Heart left ventricle (tissue), 16 donors: ENCODE measurements at regions not wholly inside any gene's neighbourhood (a gene's known extent, or its start where the extent isn't known, plus 50 kb on each side); places are given as distances from the start of the nearest gene placed in this dataset.

ENCODE experiments used
- ATAC-seq, 4 donors: fragments of 200-7000 bp; cut with Tn5 transposase; one replicate each; pipeline ENCODE4 v1.9.1; 2020 to 2022; ENCODE audit warnings: moderate library complexity in 4 of 4, mild to moderate bottlenecking in 3 of 4, moderate number of reproducible peaks in 1 of 4
- DNase-seq, 5 donors: peaks; one replicate each; pipeline ENCODE4 v3.0.0-alpha.2; 2020
- H3K27ac ChIP-seq, 12 donors: fragments of 200-600 bp; sonication (generic) in 4 of 12; one replicate each; pipeline versions ENCODE4 v1.5.0 to v1.8.0; 2016 to 2022; ENCODE audit warnings: mild to moderate bottlenecking in 2 of 12
- H3K27me3 ChIP-seq, 9 donors: fragments of 200-600 bp; sonication (generic) in 2 of 9; one replicate each; pipeline versions ENCODE4 v1.5.1 to v1.8.0; 2016 to 2022; ENCODE audit warnings: mild to moderate bottlenecking in 3 of 9
- H3K36me3 ChIP-seq, 9 donors: fragments of 200-600 bp; sonication (generic) in 2 of 9; one replicate each; pipeline versions ENCODE4 v1.5.0 to v1.8.0; 2018 to 2022; ENCODE audit warnings: mild to moderate bottlenecking in 2 of 9
- H3K4me1 ChIP-seq, 12 donors: fragments of 200-600 bp; sonication (generic) in 4 of 12; one replicate each; pipeline versions ENCODE4 v1.5.0 to v1.8.0; 2016 to 2022; ENCODE audit warnings: mild to moderate bottlenecking in 3 of 12
- H3K4me3 ChIP-seq, 12 donors: fragments of 200-600 bp; sonication (generic) in 4 of 12; one replicate each; pipeline versions ENCODE4 v1.5.0 to v1.8.0; 2017 to 2022; ENCODE audit warnings: mild to moderate bottlenecking in 9 of 12, moderate library complexity in 4 of 12
- H3K9me3 ChIP-seq, 12 donors: fragments of 200-600 bp; sonication (generic) in 4 of 12; one replicate each; pipeline versions ENCODE4 v1.5.0 to v1.8.0; 2016 to 2022; ENCODE audit warnings: mild to moderate bottlenecking in 1 of 12
- CTCF ChIP-seq, 12 donors: fragments of 200-600 bp; sonication (generic) in 4 of 12; IDR thresholded peaks; one replicate each; pipeline versions ENCODE4 v1.5.0 to v1.8.0; 2018 to 2022; ENCODE audit warnings: antibody characterized with exemption in 12 of 12, mild to moderate bottlenecking in 5 of 12
- POLR2A ChIP-seq, 2 donors: fragments of 450-650 bp; IDR thresholded peaks; one replicate each; pipeline ENCODE4 v1.6.1; 2017; ENCODE audit warnings: antibody characterized with exemption in 2 of 2, mild to moderate bottlenecking in 2 of 2, moderate library complexity in 2 of 2
- WGBS, 4 donors: extraction: QIAGEN DNeasy Blood & Tissue Kit in 2 of 4; methylation state at CpG; one replicate each; pipeline versions ENCODE4 v1.1.5 to v1.1.7; 2013 to 2018; 5-methylcytosine and 5-hydroxymethylcytosine counted together
- intact Hi-C, 10 donors: fragments of 100-400 bp; cut with DNase I; formaldehyde crosslinking; loops; one replicate each; pipeline versions ENCODE4 v1.11.1 to v1.14.2; 2022
- donor health status: ischemic (EF 13 %, LVEDD 7.1; RV severe dilation, severe dysfunction).
- donor health status: healthy with polysubstance abuse.
- donor health status: DM: no; HTN: yes; CAD: no.
- donor health status: DM: no; HTN: no; CAD: no.
- donor health status: ischemic (EF 25% LVEDD 6.9; RV normal size, moderate dysfunction).
- donor health status: ischemic (EF 25% LVEDD 5.7; RV mildly dilated, moderate dysfunction).
- donor health status: healthy.
- donor health status: DM: yes; HTN: yes; CAD: no.
- donor health status: ischemic (EF 35%, LVEDD 5.7; RV mildly dilated, moderate dysfunction).
- donor health status: nonischemic (EF 11% LVEDD 7.7; RV severe dilation, severe dysfunction).
- donor health status: DM: yes; HTN: yes; CAD: no.
- donor health status: PGD.
- donor health status: ischemic (EF 29% LVEDD 5.4; RV normal size, mild dysfunction).
- donor health status: nonischemic (EF 23%, LVEDD 6.1; RV moderate dilation, normal function).

GRCh38 chr4:66091786-66092185 lies 421.5 kb upstream of the EPHA5 start:
- TF ChIP-seq CTCF (IDR thresholded peaks at IDR 0.05) (no peak), POLR2A (IDR thresholded peaks at IDR 0.05) (no peak)
- Histone ChIP-seq H3K27me3 (no peaks in the 10 kb centered on the region), H3K27ac (no peak overlapping the region), H3K4me1 (no peaks in the 10 kb centered on the region), H3K9me3 (peaks cover 0 to 5% (median 0%) of the 10 kb centered on the region in 12 donors), H3K36me3 (no peaks in the 10 kb centered on the region), H3K4me3 (no peak overlapping the region)
- ATAC-seq (no peak), DNase-seq (no peak)
- 48 to 68% (median 54%) methylated on average over 1 of the region's 1 CpG for WGBS, 4 donors
- intact Hi-C loops: no loop called here

GRCh38 chr4:66073961-66074360 lies 403.7 kb upstream of the EPHA5 start:
- WGBS, 4 donors: 82 to 89% (median 88%) methylated on average over 2 of the region's 2 CpGs

GRCh38 chr4:66071911-66072310 lies 401.6 kb upstream of the EPHA5 start:
- WGBS, 4 donors: 48 to 60% (median 56%) methylated on average over 2 of the region's 2 CpGs
- ATAC-seq (no peak), DNase-seq (no peak)
- Histone ChIP-seq H3K27me3 (no peaks in the 10 kb centered on the region), H3K27ac (no peak overlapping the region), H3K36me3 (no peaks in the 10 kb centered on the region), H3K9me3 (peaks cover 0 to 14% (median 0%) of the 10 kb centered on the region in 12 donors), H3K4me1 (no peaks in the 10 kb centered on the region), H3K4me3 (no peak overlapping the region)
- intact Hi-C loops: no loop called here
- TF ChIP-seq CTCF (IDR thresholded peaks at IDR 0.05) (no peak), POLR2A (IDR thresholded peaks at IDR 0.05) (no peak)

More at GRCh38 chr4:66073961-66074360, 403.7 kb upstream of the EPHA5 start:
- no peaks in the 10 kb centered on the region for H3K36me3 ChIP-seq
- no peaks in the 10 kb centered on the region for H3K4me1 ChIP-seq
- intact Hi-C loops: no loop called here
- TF ChIP-seq POLR2A (IDR thresholded peaks at IDR 0.05) (no peak), CTCF (IDR thresholded peaks at IDR 0.05) (no peak)
- no peak overlapping the region for H3K4me3 ChIP-seq
- ATAC-seq (no peak), DNase-seq (no peak)
- peaks cover 0 to 14% (median 0%) of the 10 kb centered on the region in 12 donors for H3K9me3 ChIP-seq
- H3K27me3 ChIP-seq: no peaks in the 10 kb centered on the region
- H3K27ac ChIP-seq: no peak overlapping the region

GRCh38 chr4:66062921-66063320 lies 392.6 kb upstream of the EPHA5 start:
- no peak for DNase-seq
- Histone ChIP-seq H3K9me3 (peaks cover 0 to 8% (median 0%) of the 10 kb centered on the region in 12 donors), H3K27ac (no peak overlapping the region), H3K4me1 (no peaks in the 10 kb centered on the region), H3K4me3 (no peak overlapping the region), H3K36me3 (no peaks in the 10 kb centered on the region), H3K27me3 (no peaks in the 10 kb centered on the region)
- TF ChIP-seq CTCF (IDR thresholded peaks at IDR 0.05) (no peak), POLR2A (IDR thresholded peaks at IDR 0.05) (no peak)
- intact Hi-C loops: no loop called here
- no peak for ATAC-seq
